Panc1 (cell line): ENCODE measurements at regions not wholly inside any gene's neighbourhood (a gene's known extent, or its start where the extent isn't known, plus 50 kb on each side); places are given as distances from the start of the nearest gene placed in this dataset.

Experiments
- ATAC-seq: fragments of 200-7000 bp; cut with Tn5 transposase; 2 replicates; pipeline ENCODE4 v1.9.1; 2020; ENCODE audit warnings: mild to moderate bottlenecking, moderate library complexity
- BruUV-seq: library from RNA; stranded (reverse); fragments of 400-500 nt; replicated peaks from 2 replicates; lab custom pipeline; 2021; lab: Mats Ljungman, UMichigan
- CTCF ChIA-PET: fragments of 300-600 bp; sonication (Branson Sonifier 250); formaldehyde crosslinking; loops from one replicate; lab custom pipeline; 2022; ENCODE audit warnings: antibody characterized with exemption; lab: Charles Lee
- POLR2A ChIA-PET: fragments of 300-600 bp; sonication (Branson Sonifier 250); formaldehyde crosslinking; loops from one replicate; lab custom pipeline; 2022; ENCODE audit warnings: antibody characterized with exemption; lab: Charles Lee
- DNase-seq: peaks from one replicate; pipeline ENCODE4 v3.0.0-alpha.2; 2010; ENCODE audit warnings: low read depth, low spot score
- H3K27ac ChIP-seq: 2 replicates; pipeline ENCODE4 v1.5.1; 2011; ENCODE audit warnings: mild to moderate bottlenecking, low read length, inconsistent platforms
- H3K27me3 ChIP-seq: fragments of 200-500 bp; sonication (Bioruptor generic); 2 replicates; pipeline ENCODE4 v1.6.0; 2014; ENCODE audit warnings: low read length, inconsistent platforms; ENCODE audit not compliant: control insufficient read depth, insufficient read depth
- H3K36me3 ChIP-seq: fragments of 200-500 bp; sonication (Bioruptor generic); 2 replicates; pipeline ENCODE4 v1.5.1; 2014; ENCODE audit warnings: inconsistent platforms, mild to moderate bottlenecking, low read length, moderate library complexity; ENCODE audit not compliant: control insufficient read depth, insufficient read depth
- H3K4me1 ChIP-seq: 2 replicates; pipeline ENCODE4 v1.5.1; 2011; ENCODE audit warnings: inconsistent platforms, mild to moderate bottlenecking, low read length, moderate library complexity; ENCODE audit not compliant: control insufficient read depth, insufficient read depth
- H3K4me3 ChIP-seq, 2 experiments: 2 replicates each; pipeline ENCODE4 v1.5.1; 2011 to 2012; ENCODE audit warnings: low read depth in 2 of 2, low read length in 2 of 2, mild to moderate bottlenecking in 2 of 2, inconsistent platforms in 1 of 2, moderate library complexity in 1 of 2
- H3K9me3 ChIP-seq: fragments of 200-500 bp; sonication (Bioruptor generic); 2 replicates; pipeline ENCODE4 v1.5.1; 2014; ENCODE audit warnings: low read depth, mild to moderate bottlenecking, inconsistent platforms, low read length, moderate library complexity; ENCODE audit not compliant: control insufficient read depth, insufficient read depth
- POLR2AphosphoS5 ChIP-seq: IDR thresholded peaks from 2 replicates; pipeline ENCODE4 v1.6.1; 2012; ENCODE audit warnings: mild to moderate bottlenecking, low read depth, low read length, moderate library complexity
- SIN3A ChIP-seq: IDR thresholded peaks from 2 replicates; pipeline ENCODE4 v1.6.1; 2012; ENCODE audit warnings: low read depth, mild to moderate bottlenecking, low read length, moderate library complexity, borderline replicate concordance; ENCODE audit not compliant: insufficient read depth
- TCF7L2 ChIP-seq: IDR thresholded peaks from 2 replicates; pipeline ENCODE4 v1.6.1; 2011; ENCODE audit warnings: mild to moderate bottlenecking, low read depth, low read length, inconsistent platforms
- in situ Hi-C: cut with HindIII; loops from 2 replicates; pipeline ENCODE4 v1.10.0; 2016; ENCODE audit warnings: low sequenced_read_pairs, low pct_unique_long_range_greater_than_20kb
- intact Hi-C: fragments of 100-400 bp; cut with micrococcal nuclease; formaldehyde crosslinking; loops from one replicate; pipeline ENCODE4 v1.10.0; 2022; ENCODE audit not compliant: unreplicated experiment
- TF ChIP-seq, protein P1 (sequence below), 2 experiments: IDR thresholded peaks; 2 replicates each; pipeline ENCODE4 v1.6.1; 2011 to 2012; ENCODE audit warnings: low read depth in 2 of 2, control low read depth in 1 of 2, low read length in 1 of 2, mild to moderate bottlenecking in 1 of 2, moderate library complexity in 1 of 2; ENCODE audit not compliant: insufficient read depth in 1 of 2
- TF ChIP-seq, protein P2 (sequence below): fragments of 450-650 bp; IDR thresholded peaks from 2 replicates; pipeline ENCODE4 v1.5.1; 2017; ENCODE audit warnings: mild to moderate bottlenecking

DNA sequence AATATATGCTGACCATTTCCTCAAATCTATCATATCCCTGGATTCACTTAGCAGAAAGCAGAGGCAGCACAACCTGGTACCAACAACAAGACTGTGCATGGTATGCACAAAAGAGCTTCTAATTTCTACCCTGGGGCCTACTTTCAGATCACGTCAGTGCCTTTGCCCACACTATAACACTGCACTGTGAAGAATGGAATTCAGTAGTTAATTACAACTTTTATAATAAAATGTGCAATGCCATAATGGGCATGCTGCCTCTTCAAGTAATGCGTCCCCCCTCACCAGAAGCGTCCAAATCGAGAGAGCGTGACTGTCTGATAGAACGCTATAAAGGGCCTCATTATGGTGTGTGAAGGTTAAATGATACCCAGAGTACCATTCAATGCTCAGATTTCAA is 328.1 kb upstream of the PKDCC start:
- no peak overlapping the region for H3K4me3 ChIP-seq
- no peaks in the 10 kb centered on the region for H3K27me3 ChIP-seq
- no peaks in the 10 kb centered on the region for H3K4me1 ChIP-seq
- no peak overlapping the region for H3K27ac ChIP-seq
- no peaks in the 10 kb centered on the region for H3K36me3 ChIP-seq
- ATAC-seq (no peak), DNase-seq (no peak)
- in situ Hi-C loops (no loop called here), intact Hi-C loops (no loop called here)
- ChIA-PET CTCF (no interaction called here), POLR2A (no interaction called here)
- no peak for TF ChIP-seq SIN3A
- TF ChIP-seq, protein P1, sequence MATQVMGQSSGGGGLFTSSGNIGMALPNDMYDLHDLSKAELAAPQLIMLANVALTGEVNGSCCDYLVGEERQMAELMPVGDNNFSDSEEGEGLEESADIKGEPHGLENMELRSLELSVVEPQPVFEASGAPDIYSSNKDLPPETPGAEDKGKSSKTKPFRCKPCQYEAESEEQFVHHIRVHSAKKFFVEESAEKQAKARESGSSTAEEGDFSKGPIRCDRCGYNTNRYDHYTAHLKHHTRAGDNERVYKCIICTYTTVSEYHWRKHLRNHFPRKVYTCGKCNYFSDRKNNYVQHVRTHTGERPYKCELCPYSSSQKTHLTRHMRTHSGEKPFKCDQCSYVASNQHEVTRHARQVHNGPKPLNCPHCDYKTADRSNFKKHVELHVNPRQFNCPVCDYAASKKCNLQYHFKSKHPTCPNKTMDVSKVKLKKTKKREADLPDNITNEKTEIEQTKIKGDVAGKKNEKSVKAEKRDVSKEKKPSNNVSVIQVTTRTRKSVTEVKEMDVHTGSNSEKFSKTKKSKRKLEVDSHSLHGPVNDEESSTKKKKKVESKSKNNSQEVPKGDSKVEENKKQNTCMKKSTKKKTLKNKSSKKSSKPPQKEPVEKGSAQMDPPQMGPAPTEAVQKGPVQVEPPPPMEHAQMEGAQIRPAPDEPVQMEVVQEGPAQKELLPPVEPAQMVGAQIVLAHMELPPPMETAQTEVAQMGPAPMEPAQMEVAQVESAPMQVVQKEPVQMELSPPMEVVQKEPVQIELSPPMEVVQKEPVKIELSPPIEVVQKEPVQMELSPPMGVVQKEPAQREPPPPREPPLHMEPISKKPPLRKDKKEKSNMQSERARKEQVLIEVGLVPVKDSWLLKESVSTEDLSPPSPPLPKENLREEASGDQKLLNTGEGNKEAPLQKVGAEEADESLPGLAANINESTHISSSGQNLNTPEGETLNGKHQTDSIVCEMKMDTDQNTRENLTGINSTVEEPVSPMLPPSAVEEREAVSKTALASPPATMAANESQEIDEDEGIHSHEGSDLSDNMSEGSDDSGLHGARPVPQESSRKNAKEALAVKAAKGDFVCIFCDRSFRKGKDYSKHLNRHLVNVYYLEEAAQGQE (IDR thresholded peaks at IDR 0.05; ENCODE audit: insufficient read depth in 1 of 2, low read depth in 2 of 2, low read length in 1 of 2) = no peak
- TF ChIP-seq POLR2AphosphoS5 = no peak
- TF ChIP-seq TCF7L2 = no peak
- TF ChIP-seq, protein P2, sequence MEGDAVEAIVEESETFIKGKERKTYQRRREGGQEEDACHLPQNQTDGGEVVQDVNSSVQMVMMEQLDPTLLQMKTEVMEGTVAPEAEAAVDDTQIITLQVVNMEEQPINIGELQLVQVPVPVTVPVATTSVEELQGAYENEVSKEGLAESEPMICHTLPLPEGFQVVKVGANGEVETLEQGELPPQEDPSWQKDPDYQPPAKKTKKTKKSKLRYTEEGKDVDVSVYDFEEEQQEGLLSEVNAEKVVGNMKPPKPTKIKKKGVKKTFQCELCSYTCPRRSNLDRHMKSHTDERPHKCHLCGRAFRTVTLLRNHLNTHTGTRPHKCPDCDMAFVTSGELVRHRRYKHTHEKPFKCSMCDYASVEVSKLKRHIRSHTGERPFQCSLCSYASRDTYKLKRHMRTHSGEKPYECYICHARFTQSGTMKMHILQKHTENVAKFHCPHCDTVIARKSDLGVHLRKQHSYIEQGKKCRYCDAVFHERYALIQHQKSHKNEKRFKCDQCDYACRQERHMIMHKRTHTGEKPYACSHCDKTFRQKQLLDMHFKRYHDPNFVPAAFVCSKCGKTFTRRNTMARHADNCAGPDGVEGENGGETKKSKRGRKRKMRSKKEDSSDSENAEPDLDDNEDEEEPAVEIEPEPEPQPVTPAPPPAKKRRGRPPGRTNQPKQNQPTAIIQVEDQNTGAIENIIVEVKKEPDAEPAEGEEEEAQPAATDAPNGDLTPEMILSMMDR = no peak
- no peaks in the 10 kb centered on the region for H3K9me3 ChIP-seq
- no TSS peak for BruUV-seq

DNA sequence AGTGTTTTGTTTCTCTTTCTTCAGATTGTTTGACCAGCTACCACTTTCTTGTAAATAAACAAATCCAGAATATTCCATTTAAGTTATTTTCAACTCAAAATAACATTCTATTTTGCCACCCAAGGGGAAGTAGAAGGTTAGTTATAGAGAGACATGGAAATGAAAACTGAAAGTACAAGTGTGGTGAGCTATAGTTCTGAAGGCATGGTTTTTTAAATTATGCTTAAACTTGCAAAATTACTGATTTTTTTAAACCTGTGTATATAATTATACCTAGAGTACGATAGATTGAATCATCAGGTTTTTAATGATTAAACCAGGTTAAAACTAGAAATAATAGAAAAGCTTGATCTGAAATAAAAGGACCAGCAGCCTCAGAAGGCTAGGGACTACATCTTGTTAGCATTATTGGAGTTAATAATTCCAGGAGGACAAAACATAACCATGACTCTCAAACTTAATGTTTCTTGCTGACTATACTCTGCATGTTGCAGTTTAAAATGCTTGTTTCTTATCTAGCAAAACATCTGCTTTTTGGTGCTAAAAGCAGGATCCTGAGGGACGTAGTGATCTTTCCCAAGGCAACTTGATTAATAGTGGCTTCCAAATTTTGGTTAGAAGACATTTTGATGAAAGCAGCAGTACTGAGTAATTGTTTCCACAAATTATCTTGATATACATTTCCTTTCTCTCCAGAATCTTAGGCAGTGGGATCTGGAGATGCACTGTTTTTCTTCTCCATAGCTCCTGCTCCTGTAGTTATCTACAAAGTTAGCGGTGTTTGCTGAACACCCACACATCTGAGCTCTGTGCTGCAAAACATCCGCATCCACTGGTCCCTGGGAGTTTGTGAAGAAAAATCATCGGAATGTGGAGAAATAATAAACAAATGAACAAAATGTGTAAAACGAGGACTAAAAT is 327.2 kb upstream of the PKDCC start:
- Histone ChIP-seq H3K4me3 (no peak overlapping the region), H3K4me1 (no peaks in the 10 kb centered on the region), H3K9me3 (no peaks in the 10 kb centered on the region), H3K36me3 (no peaks in the 10 kb centered on the region), H3K27me3 (no peaks in the 10 kb centered on the region), H3K27ac (no peak overlapping the region)
- CTCF ChIA-PET = no interaction called here
- DNase-seq (no peak), ATAC-seq (no peak; the same call in 1 of the 2 replicates)
- in situ Hi-C loops (no loop called here), intact Hi-C loops (no loop called here)
- TF ChIP-seq POLR2AphosphoS5 (no peak), SIN3A (no peak), TCF7L2 (no peak)
- TF ChIP-seq, protein P2 = no peak
- TF ChIP-seq, protein P1 (IDR thresholded peaks at IDR 0.05; ENCODE audit: insufficient read depth in 1 of 2, low read depth in 2 of 2, low read length in 1 of 2) = no peak
- no TSS peak for BruUV-seq
- POLR2A ChIA-PET = no interaction called here
